PC-9 (cell line): ENCODE measurements at regions not wholly inside any gene's neighbourhood (a gene's known extent, or its start where the extent isn't known, plus 50 kb on each side); places are given as distances from the start of the nearest gene placed in this dataset.

ENCODE experiments used
- BruUV-seq: library from RNA; stranded (reverse); fragments of 400-500 nt; replicated peaks from 2 replicates; lab custom pipeline; 2021; lab: Mats Ljungman, UMichigan
- CTCF ChIA-PET: fragments of 300-600 bp; sonication (Branson Sonifier 250); formaldehyde crosslinking; loops from one replicate; lab custom pipeline; 2022; ENCODE audit warnings: antibody characterized with exemption; lab: Charles Lee
- POLR2A ChIA-PET: fragments of 300-600 bp; sonication (Branson Sonifier 250); formaldehyde crosslinking; loops from one replicate; lab custom pipeline; 2022; ENCODE audit warnings: antibody characterized with exemption; ENCODE audit not compliant: unreplicated experiment; lab: Charles Lee
- DNase-seq, 2 experiments: peaks; one replicate each; pipeline versions ENCODE4 v3.0.0 to v3.0.0-alpha.2; 2015 to 2022; ENCODE audit warnings: mixed read lengths in 1 of 2
- H2AFZ ChIP-seq: fragments of 200-600 bp; sonication (generic); 2 replicates; pipeline ENCODE4 v1.8.1; 2017; ENCODE audit warnings: antibody characterized with exemption
- H3F3A ChIP-seq: fragments of 200-600 bp; sonication (generic); 2 replicates; pipeline ENCODE4 v1.8.1; 2017; ENCODE audit warnings: antibody characterized with exemption, mild to moderate bottlenecking, low read depth; ENCODE audit not compliant: insufficient read depth
- H3K27ac ChIP-seq: fragments of 200-600 bp; sonication (generic); 2 replicates; pipeline ENCODE4 v1.6.1; 2016; ENCODE audit warnings: mixed run types
- H3K27me3 ChIP-seq: fragments of 200-600 bp; sonication (generic); 2 replicates; pipeline ENCODE4 v1.6.1; 2016; ENCODE audit warnings: low read depth, mixed run types; ENCODE audit not compliant: insufficient read depth
- H3K36me3 ChIP-seq: fragments of 200-600 bp; sonication (generic); 2 replicates; pipeline ENCODE4 v1.6.1; 2016; ENCODE audit warnings: low read depth, mixed run types
- H3K4me1 ChIP-seq: fragments of 200-600 bp; sonication (generic); replicated peaks from 2 replicates; pipeline ENCODE4 v1.6.1; 2016; ENCODE audit warnings: mixed run types; ENCODE audit not compliant: insufficient read depth
- H3K4me2 ChIP-seq: fragments of 200-600 bp; sonication (generic); 2 replicates; pipeline ENCODE4 v1.6.1; 2017; ENCODE audit warnings: mixed run types
- H3K4me3 ChIP-seq: fragments of 200-600 bp; sonication (generic); 2 replicates; pipeline ENCODE4 v1.6.1; 2016; ENCODE audit warnings: mixed run types
- H3K79me2 ChIP-seq: fragments of 200-600 bp; sonication (generic); 2 replicates; pipeline ENCODE4 v1.6.1; 2017; ENCODE audit warnings: low read depth, mixed run types
- H3K9me2 ChIP-seq: fragments of 200-600 bp; sonication (generic); 2 replicates; pipeline ENCODE4 v1.8.1; 2017; ENCODE audit warnings: mild to moderate bottlenecking; ENCODE audit not compliant: insufficient read depth
- H3K9me3 ChIP-seq: fragments of 200-600 bp; sonication (generic); 2 replicates; pipeline ENCODE4 v1.8.1; 2016; ENCODE audit warnings: low read depth; ENCODE audit not compliant: insufficient read depth
- H4K20me1 ChIP-seq: fragments of 200-600 bp; sonication (generic); 2 replicates; pipeline ENCODE4 v1.8.1; 2017; ENCODE audit not compliant: insufficient read depth
- CTCF ChIP-seq: fragments of 200-600 bp; sonication (generic); conservative IDR thresholded peaks from 2 replicates; pipeline ENCODE4 v1.6.1; 2017; ENCODE audit warnings: mixed run types, antibody characterized with exemption, mild to moderate bottlenecking, moderate library complexity
- EZH2 ChIP-seq: fragments of 200-600 bp; sonication (generic); IDR thresholded peaks from 2 replicates; pipeline ENCODE4 v1.8.0; 2017; ENCODE audit warnings: antibody characterized with exemption, low read depth
- intact Hi-C: fragments of 100-400 bp; cut with micrococcal nuclease; formaldehyde crosslinking; loops from one replicate; pipeline ENCODE4 v1.10.0; 2022; ENCODE audit not compliant: unreplicated experiment

GRCh38 chr5:5965132-5965531 is 413.2 kb downstream of the MED10 start:
- no peaks in the 10 kb centered on the region for H3F3A ChIP-seq
- no TSS peak for BruUV-seq
- no peaks in the 10 kb centered on the region for H3K9me2 ChIP-seq
- ChIA-PET POLR2A (no interaction called here), CTCF (no interaction called here)
- H3K27ac ChIP-seq: no peak overlapping the region
- no peaks in the 10 kb centered on the region; the same call in 1 of the 2 replicates for H3K9me3 ChIP-seq
- H2AFZ ChIP-seq: no peak overlapping the region
- no peak overlapping the region for H3K4me3 ChIP-seq
- intact Hi-C loops: no loop called here
- no peaks in the 10 kb centered on the region for H3K79me2 ChIP-seq
- H3K36me3 ChIP-seq: no peaks in the 10 kb centered on the region
- no peaks in the 10 kb centered on the region; the same call in 1 of the 2 replicates for H4K20me1 ChIP-seq
- H3K27me3 ChIP-seq: no peaks in the 10 kb centered on the region
- H3K4me1 ChIP-seq: 0 out of 2 replicates have a peak, but pooled peaks cover 7% of the 10 kb centered on the region
- no peak overlapping the region for H3K4me2 ChIP-seq
- TF ChIP-seq EZH2: no peak
- no peak for TF ChIP-seq CTCF
- DNase-seq: no peak

- 0 out of 2 replicates have a peak, but pooled peaks cover 3% of the 10 kb centered on the region for H3K9me2 ChIP-seq
- no peaks in the 10 kb centered on the region for H3F3A ChIP-seq
- no peaks in the 10 kb centered on the region; the same call in 1 of the 2 replicates for H4K20me1 ChIP-seq
- H3K27ac ChIP-seq: no peak overlapping the region
- no TSS peak for BruUV-seq
- no peaks in the 10 kb centered on the region for H3K36me3 ChIP-seq
- H3K79me2 ChIP-seq: no peaks in the 10 kb centered on the region
- intact Hi-C loops: no loop called here
- H3K4me1 ChIP-seq: 0 out of 2 replicates have a peak, but pooled peaks cover 7% of the 10 kb centered on the region
- no peak for DNase-seq
- no peaks in the 10 kb centered on the region for H3K27me3 ChIP-seq
- ChIA-PET CTCF (no interaction called here), POLR2A (no interaction called here)
- H3K4me2 ChIP-seq: no peak overlapping the region
- TF ChIP-seq EZH2: no peak
- TF ChIP-seq CTCF: no peak
- no peak overlapping the region for H2AFZ ChIP-seq
- no peaks in the 10 kb centered on the region; the same call in 1 of the 2 replicates for H3K9me3 ChIP-seq
- no peak overlapping the region for H3K4me3 ChIP-seq
Measured at GRCh38 chr5:5964347-5964746, 414.0 kb downstream of the MED10 start.

- POLR2A ChIA-PET: no interaction called here
- H4K20me1 ChIP-seq: no peaks in the 10 kb centered on the region
- CTCF ChIA-PET: no interaction called here
- no peaks in the 10 kb centered on the region for H3F3A ChIP-seq
- 0 out of 2 replicates have a peak, but pooled peaks cover 3% of the 10 kb centered on the region for H3K9me2 ChIP-seq
- peaks cover 35% of the 10 kb centered on the region for H3K27me3 ChIP-seq
- H3K4me2 ChIP-seq: no peak overlapping the region
- no peak overlapping the region for H3K27ac ChIP-seq
- intact Hi-C loops: no loop called here
- TF ChIP-seq CTCF (no peak), EZH2 (no peak)
- peaks cover 4% of the 10 kb centered on the region; the same call in 1 of the 2 replicates for H3K9me3 ChIP-seq
- no peak overlapping the region for H2AFZ ChIP-seq
- no TSS peak for BruUV-seq
- no peak overlapping the region for H3K4me3 ChIP-seq
- H3K79me2 ChIP-seq: no peaks in the 10 kb centered on the region
- no peak for DNase-seq
- H3K36me3 ChIP-seq: no peaks in the 10 kb centered on the region
- no peaks in the 10 kb centered on the region for H3K4me1 ChIP-seq
Measured at GRCh38 chr5:5957737-5958136, 420.6 kb downstream of the MED10 start.
